Endothelial cell (in vitro differentiated cells): ENCODE measurements at regions not wholly inside any gene's neighbourhood (a gene's known extent, or its start where the extent isn't known, plus 50 kb on each side); places are given as distances from the start of the nearest gene placed in this dataset.

Source experiments
- DNase-seq: peaks from one replicate; pipeline ENCODE4 v3.0.0; 2021; ENCODE audit warnings: low spot score
- H3K27ac Mint-ChIP-seq: one replicate; pipeline ENCODE4 v1.8.0; 2021; ENCODE audit warnings: mixed read lengths, inconsistent platforms; ENCODE audit not compliant: unreplicated experiment
- H3K27me3 Mint-ChIP-seq: one replicate; pipeline ENCODE4 v1.8.0; 2021; ENCODE audit warnings: mild to moderate bottlenecking, moderate library complexity, mixed read lengths, inconsistent platforms; ENCODE audit not compliant: unreplicated experiment
- H3K36me3 Mint-ChIP-seq: one replicate; pipeline ENCODE4 v1.8.0; 2021; ENCODE audit warnings: mild to moderate bottlenecking, low read depth, mixed read lengths, inconsistent platforms; ENCODE audit not compliant: unreplicated experiment
- H3K4me1 Mint-ChIP-seq: one replicate; pipeline ENCODE4 v1.8.0; 2021; ENCODE audit warnings: mild to moderate bottlenecking, mixed read lengths, inconsistent platforms; ENCODE audit not compliant: unreplicated experiment
- H3K4me3 Mint-ChIP-seq: one replicate; pipeline ENCODE4 v1.8.0; 2021; ENCODE audit warnings: mild to moderate bottlenecking, mixed read lengths, inconsistent platforms; ENCODE audit not compliant: unreplicated experiment
- H3K9me3 Mint-ChIP-seq: one replicate; pipeline ENCODE4 v1.8.0; 2021; ENCODE audit warnings: mixed read lengths, inconsistent platforms; ENCODE audit not compliant: unreplicated experiment
- TF ChIP-seq, protein P1 (sequence below): fragments of 200-600 bp; sonication (generic); IDR thresholded peaks from one replicate; pipeline ENCODE4 v1.5.0; 2021; ENCODE audit warnings: antibody characterized with exemption; ENCODE audit not compliant: unreplicated experiment

DNA sequence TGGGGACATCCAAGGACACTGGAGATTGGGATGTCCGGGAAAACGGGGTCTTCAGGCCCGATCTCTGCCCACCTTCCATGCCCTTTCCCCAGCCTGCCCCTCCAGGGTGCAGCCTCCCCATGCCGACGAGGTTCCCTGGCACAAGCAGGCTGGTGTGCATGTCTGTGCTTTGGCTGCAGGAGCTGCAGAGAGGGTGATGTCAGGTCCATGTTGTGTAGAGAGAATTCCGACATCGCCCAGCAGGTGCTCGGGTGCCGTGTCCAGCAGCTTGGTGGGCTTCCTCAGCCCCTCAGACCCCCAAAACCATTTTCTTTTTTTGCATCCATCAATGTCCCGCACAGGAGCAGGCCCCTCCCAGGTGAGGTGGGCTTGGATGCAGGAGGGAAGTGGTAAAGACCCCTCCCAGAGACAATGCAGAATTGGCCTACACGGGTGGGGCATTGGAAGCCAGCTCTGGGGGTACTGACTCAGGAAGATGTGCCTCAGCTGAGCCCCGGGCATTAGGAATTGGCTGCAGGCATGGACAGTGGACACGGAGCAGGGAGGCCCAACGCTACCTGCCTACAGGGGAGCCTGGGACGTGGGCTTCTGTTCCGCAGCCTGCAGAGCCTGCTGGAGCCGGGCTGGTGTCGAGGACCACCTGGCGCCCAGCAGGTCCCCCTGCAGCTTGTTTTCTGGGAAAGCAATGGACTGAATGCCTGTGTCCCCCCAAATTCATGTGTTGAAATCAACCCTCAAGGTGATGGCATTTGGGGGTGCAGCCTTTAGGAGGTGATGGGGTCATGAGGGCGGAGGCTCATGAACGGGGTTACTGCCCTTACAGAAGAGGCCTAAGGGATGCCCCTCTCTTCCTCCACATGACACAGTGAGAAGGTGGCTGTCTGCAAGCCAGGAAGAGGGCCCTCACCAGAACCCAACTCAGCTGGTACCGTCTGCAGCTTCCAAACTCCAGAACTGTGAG lies 97.5 kb downstream of the METRNL start:
- H3K27me3 Mint-ChIP-seq, result peaks cover 2% of the 10 kb centered on the region
- H3K27ac Mint-ChIP-seq, result no peak overlapping the region
- no peak overlapping the region for H3K4me3 Mint-ChIP-seq
- no peaks in the 10 kb centered on the region for H3K9me3 Mint-ChIP-seq
- no peak for DNase-seq
- TF ChIP-seq, protein P1, sequence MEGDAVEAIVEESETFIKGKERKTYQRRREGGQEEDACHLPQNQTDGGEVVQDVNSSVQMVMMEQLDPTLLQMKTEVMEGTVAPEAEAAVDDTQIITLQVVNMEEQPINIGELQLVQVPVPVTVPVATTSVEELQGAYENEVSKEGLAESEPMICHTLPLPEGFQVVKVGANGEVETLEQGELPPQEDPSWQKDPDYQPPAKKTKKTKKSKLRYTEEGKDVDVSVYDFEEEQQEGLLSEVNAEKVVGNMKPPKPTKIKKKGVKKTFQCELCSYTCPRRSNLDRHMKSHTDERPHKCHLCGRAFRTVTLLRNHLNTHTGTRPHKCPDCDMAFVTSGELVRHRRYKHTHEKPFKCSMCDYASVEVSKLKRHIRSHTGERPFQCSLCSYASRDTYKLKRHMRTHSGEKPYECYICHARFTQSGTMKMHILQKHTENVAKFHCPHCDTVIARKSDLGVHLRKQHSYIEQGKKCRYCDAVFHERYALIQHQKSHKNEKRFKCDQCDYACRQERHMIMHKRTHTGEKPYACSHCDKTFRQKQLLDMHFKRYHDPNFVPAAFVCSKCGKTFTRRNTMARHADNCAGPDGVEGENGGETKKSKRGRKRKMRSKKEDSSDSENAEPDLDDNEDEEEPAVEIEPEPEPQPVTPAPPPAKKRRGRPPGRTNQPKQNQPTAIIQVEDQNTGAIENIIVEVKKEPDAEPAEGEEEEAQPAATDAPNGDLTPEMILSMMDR, result no peak
- H3K36me3 Mint-ChIP-seq, result no peaks in the 10 kb centered on the region
- no peaks in the 10 kb centered on the region for H3K4me1 Mint-ChIP-seq

DNA sequence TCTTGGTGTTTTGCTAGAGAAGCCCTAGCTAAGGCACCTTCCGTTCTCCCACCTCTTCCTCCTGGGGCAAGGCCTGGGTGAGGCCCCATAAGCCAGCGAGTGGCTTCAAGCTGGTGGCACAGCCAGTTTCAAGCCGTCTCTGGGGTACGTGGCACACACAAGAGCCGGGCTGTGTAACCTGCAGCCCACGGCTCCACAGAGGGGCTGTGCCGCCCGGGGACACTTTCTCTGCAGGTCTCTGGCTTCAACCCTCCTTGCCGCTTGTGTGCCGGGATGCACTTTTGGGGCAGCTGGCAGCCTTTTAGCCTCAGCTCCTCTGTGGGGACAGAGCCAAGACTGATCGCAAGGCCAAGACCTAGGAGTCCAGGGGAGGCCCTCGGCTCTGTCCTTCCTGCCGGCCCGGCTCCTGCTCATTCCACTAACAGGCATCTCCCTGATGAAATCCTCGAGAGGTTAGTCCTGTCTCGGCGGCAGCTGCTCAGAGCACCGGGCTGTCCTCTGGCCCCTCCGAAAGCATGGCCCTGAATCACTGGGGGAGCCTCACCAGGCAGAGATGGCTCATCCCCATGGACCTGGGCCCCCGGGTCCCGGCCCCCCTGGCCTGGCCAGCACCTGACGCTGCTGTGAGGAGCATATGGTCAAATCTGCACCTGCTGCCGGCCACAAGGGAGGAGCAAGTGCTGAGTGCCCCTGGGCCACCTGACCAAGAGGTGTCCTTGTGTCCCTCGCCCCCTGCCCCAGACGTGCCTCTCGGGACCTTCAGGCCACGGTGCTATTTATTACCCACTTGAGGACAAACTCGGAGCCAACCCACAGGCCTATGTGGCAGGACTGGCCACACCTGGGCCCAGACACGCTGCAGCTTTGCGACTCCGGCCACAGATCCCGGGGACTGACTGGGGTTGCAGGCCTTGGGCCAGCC lies 98.5 kb downstream of the METRNL start:
- Mint-ChIP-seq H3K4me1 (no peaks in the 10 kb centered on the region), H3K4me3 (no peak overlapping the region), H3K36me3 (no peaks in the 10 kb centered on the region), H3K27me3 (peaks cover 4% of the 10 kb centered on the region), H3K9me3 (no peaks in the 10 kb centered on the region), H3K27ac (no peak overlapping the region)
- TF ChIP-seq, protein P1, result no peak
- no peak for DNase-seq

DNA sequence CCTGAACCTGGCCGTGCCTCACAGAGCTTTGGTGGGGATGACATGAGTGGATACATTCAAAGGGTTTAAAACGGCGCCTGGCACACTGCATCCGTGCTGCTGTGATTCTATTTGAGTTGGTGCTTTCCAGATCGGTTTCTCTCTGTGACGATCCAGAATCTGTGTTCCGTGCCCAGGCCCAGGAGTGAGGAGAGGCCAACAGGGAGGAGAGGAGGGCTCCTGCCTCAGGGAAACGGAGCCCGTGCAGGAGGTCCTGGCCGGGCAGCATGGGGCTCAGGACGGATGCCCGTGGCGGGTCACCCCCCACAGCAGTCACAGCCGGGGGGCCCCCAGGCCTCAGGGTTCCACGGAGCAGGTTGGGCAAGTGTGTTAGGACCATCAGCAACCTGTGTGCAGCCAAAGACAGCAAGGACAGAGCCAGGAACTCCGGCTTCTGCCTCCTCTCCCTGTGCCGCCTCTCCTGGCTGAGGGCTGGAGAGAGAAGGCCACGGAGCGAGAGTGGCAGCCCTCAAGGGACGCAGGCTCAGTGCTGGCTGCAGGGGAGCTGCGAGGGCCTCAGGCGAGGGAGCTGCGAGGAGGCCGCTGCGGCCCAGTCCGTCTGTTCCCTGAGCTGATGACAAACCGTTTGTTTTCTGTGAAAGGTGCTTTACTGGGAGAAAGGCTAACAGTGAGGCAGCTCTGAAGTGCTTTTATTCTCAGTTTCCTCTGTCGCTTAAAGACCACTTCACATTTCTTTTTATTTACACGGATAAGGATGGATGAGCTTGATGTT lies 99.3 kb downstream of the METRNL start:
- Mint-ChIP-seq H3K27me3 (peaks cover 5% of the 10 kb centered on the region), H3K4me1 (no peaks in the 10 kb centered on the region), H3K4me3 (no peak overlapping the region), H3K36me3 (no peaks in the 10 kb centered on the region), H3K9me3 (no peaks in the 10 kb centered on the region), H3K27ac (no peak overlapping the region)
- DNase-seq, result no peak
- TF ChIP-seq, protein P1, result no peak

DNA sequence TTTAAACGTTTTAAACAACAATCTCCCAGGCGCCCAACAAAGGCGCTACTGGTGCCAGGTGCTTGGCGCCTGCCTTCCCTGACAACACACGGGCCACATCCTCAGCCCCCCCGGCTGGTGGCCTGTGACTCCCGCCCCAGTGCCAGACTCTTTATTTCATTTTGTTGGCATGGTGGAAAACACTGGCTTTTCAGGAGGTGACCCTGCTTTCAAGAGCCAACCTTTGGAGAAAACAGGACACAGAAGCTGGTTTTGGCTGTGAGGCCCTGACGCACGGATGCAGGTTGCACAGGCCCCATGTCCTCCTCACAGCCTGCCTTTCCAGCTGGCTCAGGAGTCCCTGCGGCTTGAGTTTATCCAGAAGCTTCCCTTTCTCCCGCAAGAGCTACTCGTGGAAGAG lies 100.0 kb downstream of the METRNL start:
- Mint-ChIP-seq H3K9me3 (no peaks in the 10 kb centered on the region), H3K36me3 (no peaks in the 10 kb centered on the region), H3K4me1 (no peaks in the 10 kb centered on the region), H3K27ac (no peak overlapping the region), H3K4me3 (no peak overlapping the region), H3K27me3 (peaks cover 5% of the 10 kb centered on the region)
- TF ChIP-seq, protein P1, result no peak
- no peak for DNase-seq
